ENCODE measurements at regions not wholly inside any gene's neighbourhood (a gene's known extent, or its start where the extent isn't known, plus 50 kb on each side); places are given as distances from the start of the nearest gene placed in this dataset.

GRCh38 chr2:175450029-175450760, 268.7 kb upstream of the ATP5MC3 start:
- no peaks in the 10 kb centered on the region for H3K9me3 ChIP-seq (replicated peaks; ENCODE audit: control insufficient read depth, insufficient read depth, low read length)
- CTCF ChIA-PET, result no interaction called here
- no peaks in the 10 kb centered on the region for H3K9me1 ChIP-seq (replicated peaks; ENCODE audit: control insufficient read depth, extremely low read depth, insufficient read depth, low read length)
- no peaks in the 10 kb centered on the region for H3K36me3 ChIP-seq (ENCODE audit: control insufficient read depth in 2 of 2, extremely low read depth in 1 of 2, insufficient read depth in 2 of 2, low read length in 2 of 2)
- no peak for DNase-seq (ENCODE audit: low read depth, low spot score)
- no peak overlapping the region for H3K9ac ChIP-seq (replicated peaks; ENCODE audit: extremely low read depth, insufficient read depth, low read length)
- TF ChIP-seq EZH2 (IDR thresholded peaks at IDR 0.05; ENCODE audit: borderline replicate concordance, low read depth, low read length, severe bottlenecking) (no peak), JUN (IDR thresholded peaks at IDR 0.05; ENCODE audit: borderline replicate concordance, insufficient read depth, insufficient read length, low read depth) (no peak), FOS (IDR thresholded peaks at IDR 0.05; ENCODE audit: borderline replicate concordance, insufficient read depth, low read length) (no peak), CTCF (IDR thresholded peaks at IDR 0.05; ENCODE audit: extremely low read depth in 1 of 2, insufficient read depth in 1 of 2, low read depth in 1 of 2, low read length in 2 of 2) (no peak), GATA2 (IDR thresholded peaks at IDR 0.05; ENCODE audit: insufficient read depth, insufficient read length, low read depth, low read length) (no peak), POLR2A (IDR thresholded peaks at IDR 0.05; ENCODE audit: low read depth, low read length) (no peak), POLR2AphosphoS5 (IDR thresholded peaks at IDR 0.05; ENCODE audit: insufficient read depth, low read depth, low read length) (no peak), MYC (IDR thresholded peaks at IDR 0.05; ENCODE audit: low read depth, low read length) (no peak), MAX (IDR thresholded peaks at IDR 0.05; ENCODE audit: insufficient read depth, insufficient read length) (no peak)
- intact Hi-C loops (cut with micrococcal nuclease), result no loop called here
- POLR2A ChIA-PET, result no interaction called here
- no peaks in the 10 kb centered on the region for H3K79me2 ChIP-seq (ENCODE audit: control insufficient read depth, insufficient read depth, low read length)
- H3K4me2 ChIP-seq (ENCODE audit: insufficient read depth, low read length), result no peak overlapping the region
- H2AFZ ChIP-seq (ENCODE audit: low read depth, low read length), result no peak overlapping the region
- dilution Hi-C loops (cut with MboI; ENCODE audit: extremely low pct_ligation_motif_present, low sequenced_read_pairs), result no loop called here
- H3K27ac ChIP-seq (ENCODE audit: insufficient read depth, low read depth, low read length), result no peak overlapping the region
- H4K20me1 ChIP-seq (replicated peaks; ENCODE audit: control insufficient read depth, extremely low read depth, insufficient read depth, low read length), result no peaks in the 10 kb centered on the region
- FAIRE-seq, result no peak
- H3K4me1 ChIP-seq (ENCODE audit: control insufficient read depth, extremely low read depth, insufficient read depth, low read length), result no peaks in the 10 kb centered on the region
- H3K4me3 ChIP-seq (replicated peaks in 1 of 3; ENCODE audit: insufficient read depth in 1 of 3, low read depth in 1 of 3, low read length in 3 of 3), result no peak overlapping the region
- H3K27me3 ChIP-seq (ENCODE audit: control insufficient read depth in 2 of 2, insufficient read depth in 2 of 2, low read length in 2 of 2), result no peaks in the 10 kb centered on the region
- BruUV-seq (replicated peaks), result no TSS peak

All from endothelial cell of umbilical vein (primary cell).